GM12892 (cell line): ENCODE measurements at regions not wholly inside any gene's neighbourhood (a gene's known extent, or its start where the extent isn't known, plus 50 kb on each side); places are given as distances from the start of the nearest gene placed in this dataset.

Experiments
- POLR2A ChIP-seq: IDR thresholded peaks from 2 replicates; pipeline ENCODE4 v1.6.1; 2011; ENCODE audit warnings: low read depth, low read length, control low read depth
- POLR2AphosphoS5 ChIP-seq: IDR thresholded peaks from 2 replicates; pipeline ENCODE4 v1.6.1; 2011; ENCODE audit warnings: low read depth, low read length, control low read depth
- TAF1 ChIP-seq: IDR thresholded peaks from 2 replicates; pipeline ENCODE4 v1.6.1; 2011; ENCODE audit warnings: low read depth, mild to moderate bottlenecking, control low read depth, low read length, borderline replicate concordance

GRCh38 chr1:218547957-218548730 is 203.0 kb downstream of the TGFB2 start:
- TF ChIP-seq POLR2A, result no peak
- TF ChIP-seq POLR2AphosphoS5, result no peak
- no peak for TF ChIP-seq TAF1
